T-helper 2 cell (primary cell): ENCODE measurements at regions not wholly inside any gene's neighbourhood (a gene's known extent, or its start where the extent isn't known, plus 50 kb on each side); places are given as distances from the start of the nearest gene placed in this dataset.

Source experiments
- DNase-seq, 5 experiments: peaks; one replicate each; pipeline versions ENCODE4 v3.0.0 to v3.0.0-alpha.2; 2012 to 2022

DNA sequence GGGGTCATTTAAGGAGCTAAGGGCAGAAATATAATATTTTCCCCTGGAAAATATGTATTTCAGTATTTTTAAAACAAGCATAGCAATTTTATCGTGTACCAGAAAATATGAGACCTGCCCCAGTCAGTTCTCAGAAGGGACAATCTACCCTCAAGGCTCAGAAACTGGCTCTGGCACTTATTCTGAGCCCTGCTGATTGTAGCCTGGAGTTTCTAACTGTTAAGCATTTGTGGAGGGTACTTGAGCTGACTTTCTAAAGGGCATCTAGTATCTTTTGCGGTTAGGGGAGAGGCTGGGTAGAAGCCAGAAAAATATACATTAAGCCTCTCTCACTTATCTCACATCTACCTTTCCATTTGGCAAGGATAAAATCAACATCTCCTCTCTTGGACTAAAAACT lies 71.3 kb upstream of the FSHB start:
- DNase-seq = no peak

DNA sequence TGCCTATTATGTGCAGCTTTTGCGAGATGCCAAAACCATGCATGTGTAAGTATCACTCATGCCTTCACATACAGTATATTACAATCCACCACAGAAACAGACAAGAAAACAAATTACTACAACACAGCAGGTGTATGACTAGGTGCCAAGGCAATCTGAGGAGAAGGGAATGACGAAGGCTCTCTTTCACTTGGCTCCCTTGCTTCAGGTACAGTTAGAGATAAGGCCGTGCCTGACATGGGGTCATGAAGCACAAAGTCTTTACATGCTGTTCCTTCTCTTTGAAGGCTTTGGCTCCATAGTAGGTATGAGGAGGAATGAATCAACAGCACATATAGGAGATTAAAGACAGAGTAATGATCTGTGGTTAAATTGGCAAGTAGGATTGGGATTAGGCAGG lies 65.2 kb upstream of the FSHB start:
- DNase-seq = no peak

DNA sequence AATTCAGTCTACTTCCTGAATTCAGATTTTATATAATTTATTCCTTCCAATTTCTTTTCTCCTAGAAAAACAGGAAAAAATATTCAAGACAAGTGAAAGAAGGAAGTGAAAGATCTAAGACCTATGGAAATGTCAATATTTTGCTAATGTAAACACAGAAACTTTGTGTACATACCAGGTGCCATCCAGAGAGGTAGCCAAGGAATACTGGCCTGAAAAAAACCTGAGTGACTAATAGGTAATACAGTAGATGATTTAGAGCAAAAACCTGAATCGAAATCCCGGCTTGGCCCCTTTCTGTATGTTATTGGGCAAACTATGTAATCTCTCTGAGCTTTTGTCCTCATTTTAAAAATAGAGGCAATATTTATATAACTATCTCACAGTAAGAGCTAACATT lies 59.2 kb upstream of the FSHB start:
- no peak for DNase-seq

DNA sequence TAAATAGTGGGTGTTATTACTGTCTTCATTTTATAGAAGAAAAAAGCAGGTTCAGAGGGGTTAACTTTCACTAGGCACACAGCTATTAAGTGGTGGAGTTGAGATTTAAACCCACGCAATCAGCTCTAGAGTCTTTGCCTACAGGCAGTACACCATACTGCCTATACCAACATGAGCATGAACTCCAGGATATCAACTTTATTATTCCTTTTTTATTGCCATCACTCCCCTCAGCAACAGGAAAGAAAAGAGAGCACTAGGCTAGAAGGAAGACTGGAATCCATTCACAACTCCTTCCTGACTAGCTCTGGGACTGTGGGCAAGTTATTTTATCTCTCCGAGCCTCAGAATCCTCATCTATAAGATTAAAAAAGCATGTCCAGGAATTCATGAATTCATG lies 58.7 kb upstream of the FSHB start:
- DNase-seq = no peak

DNA sequence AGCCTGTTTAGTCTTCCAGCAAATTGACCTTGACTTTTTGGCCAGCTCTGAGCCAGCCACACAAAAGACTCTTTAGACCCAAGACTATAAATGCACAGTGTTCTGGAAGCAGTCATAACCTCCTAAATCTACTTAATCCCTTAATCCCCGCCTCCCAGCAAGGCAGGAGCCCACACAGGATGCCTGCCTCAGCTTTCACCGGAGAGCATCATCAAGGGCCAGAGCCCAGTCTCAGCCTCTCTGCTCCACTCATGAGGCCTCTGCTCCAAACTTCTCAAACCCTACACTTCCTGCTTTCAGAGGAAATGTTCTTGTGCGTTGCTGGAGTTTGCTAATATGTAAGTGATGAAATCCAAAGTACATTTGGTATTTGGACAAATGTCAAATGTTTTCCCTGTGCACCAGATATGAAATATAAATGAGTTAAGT lies 57.9 kb upstream of the FSHB start:
- DNase-seq = no peak

DNA sequence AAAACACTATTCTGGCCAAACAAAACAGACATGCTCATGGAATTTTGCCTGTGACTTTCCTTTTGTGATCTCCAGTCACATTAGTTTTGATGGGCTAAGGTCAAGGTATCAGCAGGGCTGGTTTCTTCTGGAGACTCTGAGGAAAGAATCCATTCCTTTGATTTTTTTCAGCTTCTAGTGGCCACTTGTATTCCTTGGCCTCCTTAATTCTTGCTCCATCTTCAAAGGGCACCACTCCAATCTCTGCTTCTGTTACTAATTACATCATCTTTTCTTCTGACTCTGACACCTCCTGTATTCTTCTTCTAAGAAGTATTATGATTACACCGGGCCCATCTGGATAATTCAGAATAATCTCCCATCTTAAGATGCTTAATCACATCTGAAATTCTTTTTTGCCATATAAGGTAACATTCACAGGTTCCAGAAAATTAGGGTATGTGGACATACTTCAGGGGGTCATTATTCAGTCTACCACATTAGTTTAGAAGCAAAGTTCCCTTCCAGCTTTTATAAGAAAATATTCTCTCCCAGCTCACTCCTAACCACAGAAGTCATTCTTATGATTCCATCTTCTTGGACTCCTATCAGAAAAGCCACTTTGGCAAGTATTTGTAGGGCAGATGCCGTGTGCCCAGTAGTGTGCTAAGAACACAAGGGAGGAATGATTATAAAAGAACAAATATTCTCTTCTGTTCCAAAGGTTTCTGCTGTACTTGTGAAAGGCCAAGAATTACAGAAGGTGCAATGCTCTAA lies 56.4 kb upstream of the FSHB start:
- no peak for DNase-seq
